GM19023 (cell line): ENCODE measurements at regions not wholly inside any gene's neighbourhood (a gene's known extent, or its start where the extent isn't known, plus 50 kb on each side); places are given as distances from the start of the nearest gene placed in this dataset.
"Not testable (repeated sequence)": the region's sequence is repeated elsewhere in the genome, so short reads cannot be mapped to it uniquely, and the experiment has no call there.

Experiments used
- ATAC-seq: cut with Tn5 transposase; IDR thresholded peaks from one replicate; pipeline ENCODE4 v1.9.1; 2021; ENCODE audit warnings: mild to moderate bottlenecking, moderate library complexity; ENCODE audit not compliant: unreplicated experiment

GRCh38 chr1:101409102-101409501 lies 172.3 kb downstream of the S1PR1 start:
- no peak for ATAC-seq

GRCh38 chr1:101410048-101410878 lies 173.4 kb downstream of the S1PR1 start:
- ATAC-seq: peak; percentile 45

GRCh38 chr1:101420406-101420805 lies 183.6 kb downstream of the S1PR1 start:
- ATAC-seq: no peak

GRCh38 chr1:101428083-101428482 lies 191.3 kb downstream of the S1PR1 start:
- not testable (repeated sequence) for ATAC-seq

- ATAC-seq: no peak
These were observed 191.7 kb downstream of the S1PR1 start for GRCh38 chr1:101428562-101428961.

- no peak for ATAC-seq
These were observed 195.2 kb downstream of the S1PR1 start for GRCh38 chr1:101431956-101432510.

- ATAC-seq: peak; percentile 50
These were observed 199.2 kb downstream of the S1PR1 start for GRCh38 chr1:101435831-101436511.

GRCh38 chr1:101437800-101438199 lies 201.0 kb downstream of the S1PR1 start:
- ATAC-seq: no peak

- peak; percentile 55 for ATAC-seq
These were observed 201.5 kb downstream of the S1PR1 start for GRCh38 chr1:101438359-101438758.

- no peak for ATAC-seq
These were observed 203.7 kb downstream of the S1PR1 start for GRCh38 chr1:101440485-101440884.

- peak; percentile 53 for ATAC-seq
These were observed 207.6 kb downstream of the S1PR1 start for GRCh38 chr1:101444381-101444780.

GRCh38 chr1:101444873-101445618 lies 208.2 kb downstream of the S1PR1 start:
- ATAC-seq: peak; percentile 35

- no peak for ATAC-seq
These were observed 211.2 kb downstream of the S1PR1 start for GRCh38 chr1:101448018-101448417.

- ATAC-seq: not testable (repeated sequence)
These were observed 213.9 kb downstream of the S1PR1 start for GRCh38 chr1:101450691-101451090.

GRCh38 chr1:101451888-101452287 lies 215.1 kb downstream of the S1PR1 start:
- peak; percentile 55 for ATAC-seq

- ATAC-seq: no peak
These were observed 216.0 kb downstream of the S1PR1 start for GRCh38 chr1:101452825-101453224.

- no peak for ATAC-seq
These were observed 217.0 kb downstream of the S1PR1 start for GRCh38 chr1:101453844-101454243.

GRCh38 chr1:101455166-101455565 lies 218.3 kb downstream of the S1PR1 start:
- ATAC-seq: no peak

- no peak for ATAC-seq
These were observed 223.9 kb downstream of the S1PR1 start for GRCh38 chr1:101460739-101461138.

GRCh38 chr1:101463195-101463594 lies 226.4 kb downstream of the S1PR1 start:
- no peak for ATAC-seq

- no peak for ATAC-seq
These were observed 229.1 kb downstream of the S1PR1 start for GRCh38 chr1:101465941-101466340.
